Right lobe of liver (tissue), 4 donors: ENCODE measurements at regions not wholly inside any gene's neighbourhood (a gene's known extent, or its start where the extent isn't known, plus 50 kb on each side); places are given as distances from the start of the nearest gene placed in this dataset.

Experiments
- POLR2A ChIP-seq: fragments of 450-650 bp; IDR thresholded peaks from one replicate; pipeline ENCODE4 v1.6.1; 2017; ENCODE audit warnings: antibody characterized with exemption, mild to moderate bottlenecking
- TF ChIP-seq, protein P1 (sequence below), 4 donors: fragments of 200-600 bp in 3 of 4; fragments of 450-650 bp in 1 of 4; IDR thresholded peaks; one replicate each; pipeline versions ENCODE4 v1.5.1 to v1.8.0; 2016 to 2022; ENCODE audit warnings: antibody characterized with exemption in 4 of 4, mild to moderate bottlenecking in 2 of 4
- donor health status: DM: no; HTN: no; CAD: no.
- donor health status: DM: no; HTN: no; CAD: no.
- donor health status: DM: no; HTN: yes; CAD: no.

- TF ChIP-seq, protein P1, sequence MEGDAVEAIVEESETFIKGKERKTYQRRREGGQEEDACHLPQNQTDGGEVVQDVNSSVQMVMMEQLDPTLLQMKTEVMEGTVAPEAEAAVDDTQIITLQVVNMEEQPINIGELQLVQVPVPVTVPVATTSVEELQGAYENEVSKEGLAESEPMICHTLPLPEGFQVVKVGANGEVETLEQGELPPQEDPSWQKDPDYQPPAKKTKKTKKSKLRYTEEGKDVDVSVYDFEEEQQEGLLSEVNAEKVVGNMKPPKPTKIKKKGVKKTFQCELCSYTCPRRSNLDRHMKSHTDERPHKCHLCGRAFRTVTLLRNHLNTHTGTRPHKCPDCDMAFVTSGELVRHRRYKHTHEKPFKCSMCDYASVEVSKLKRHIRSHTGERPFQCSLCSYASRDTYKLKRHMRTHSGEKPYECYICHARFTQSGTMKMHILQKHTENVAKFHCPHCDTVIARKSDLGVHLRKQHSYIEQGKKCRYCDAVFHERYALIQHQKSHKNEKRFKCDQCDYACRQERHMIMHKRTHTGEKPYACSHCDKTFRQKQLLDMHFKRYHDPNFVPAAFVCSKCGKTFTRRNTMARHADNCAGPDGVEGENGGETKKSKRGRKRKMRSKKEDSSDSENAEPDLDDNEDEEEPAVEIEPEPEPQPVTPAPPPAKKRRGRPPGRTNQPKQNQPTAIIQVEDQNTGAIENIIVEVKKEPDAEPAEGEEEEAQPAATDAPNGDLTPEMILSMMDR (IDR thresholded peaks at IDR 0.05), result no peak
- TF ChIP-seq POLR2A, result no peak
Measured at GRCh38 chr6:97470322-97470721, 187.3 kb upstream of the MMS22L start.
